Caco-2 (cell line): ENCODE measurements at regions not wholly inside any gene's neighbourhood (a gene's known extent, or its start where the extent isn't known, plus 50 kb on each side); places are given as distances from the start of the nearest gene placed in this dataset.

Source experiments
- BruUV-seq: library from RNA; stranded (reverse); fragments of 400-500 nt; replicated peaks from 2 replicates; lab custom pipeline; 2021; lab: Mats Ljungman, UMichigan
- CTCF ChIA-PET: fragments of 300-600 bp; sonication (Branson Sonifier 250); formaldehyde crosslinking; loops from one replicate; lab custom pipeline; 2022; ENCODE audit warnings: antibody characterized with exemption; lab: Charles Lee
- POLR2A ChIA-PET: fragments of 300-600 bp; sonication (Branson Sonifier 250); formaldehyde crosslinking; loops from one replicate; lab custom pipeline; 2022; ENCODE audit warnings: antibody characterized with exemption; lab: Charles Lee
- DNase-seq, 2 experiments: peaks; one replicate each; pipeline versions ENCODE4 v3.0.0 to v3.0.0-alpha.2; 2020 to 2022
- H3K27me3 ChIP-seq: replicated peaks from 2 replicates; pipeline ENCODE4 v1.6.0; 2011; ENCODE audit warnings: low read length; ENCODE audit not compliant: control insufficient read depth, insufficient read depth
- H3K36me3 ChIP-seq: 2 replicates; pipeline ENCODE4 v1.5.1; 2011; ENCODE audit warnings: low read length; ENCODE audit not compliant: control insufficient read depth, insufficient read depth
- H3K4me1 ChIP-seq: fragments of 250-450 bp; sonication (Bioruptor Pico); 2 replicates; pipeline ENCODE4 v1.5.1; 2020; ENCODE audit warnings: mild to moderate bottlenecking
- H3K4me3 ChIP-seq: 2 replicates; pipeline ENCODE4 v1.5.1; 2011; ENCODE audit warnings: low read depth, mild to moderate bottlenecking, control low read depth, low read length
- H3K9me3 ChIP-seq: fragments of 250-450 bp; sonication (Bioruptor Pico); 2 replicates; pipeline ENCODE4 v1.5.1; 2020; ENCODE audit warnings: mild to moderate bottlenecking, moderate library complexity
- H3K27ac Mint-ChIP-seq: one replicate; pipeline ENCODE4 v1.8.0; 2022; ENCODE audit warnings: mixed read lengths; ENCODE audit not compliant: unreplicated experiment
- H3K27me3 Mint-ChIP-seq: one replicate; pipeline ENCODE4 v1.8.0; 2022; ENCODE audit warnings: mixed read lengths; ENCODE audit not compliant: insufficient read depth, unreplicated experiment
- H3K36me3 Mint-ChIP-seq: one replicate; pipeline ENCODE4 v1.8.0; 2022; ENCODE audit warnings: mild to moderate bottlenecking, mixed read lengths; ENCODE audit not compliant: insufficient read depth, unreplicated experiment
- H3K4me1 Mint-ChIP-seq: one replicate; pipeline ENCODE4 v1.8.0; 2022; ENCODE audit warnings: low read depth, mixed read lengths; ENCODE audit not compliant: unreplicated experiment
- H3K4me3 Mint-ChIP-seq: one replicate; pipeline ENCODE4 v1.8.0; 2022; ENCODE audit warnings: mild to moderate bottlenecking, moderate library complexity, mixed read lengths; ENCODE audit not compliant: unreplicated experiment
- H3K9me3 Mint-ChIP-seq: one replicate; pipeline ENCODE4 v1.8.0; 2022; ENCODE audit warnings: mixed read lengths; ENCODE audit not compliant: unreplicated experiment
- intact Hi-C: fragments of 100-400 bp; cut with micrococcal nuclease; formaldehyde crosslinking; loops from one replicate; pipeline ENCODE4 v1.10.0; 2022; ENCODE audit not compliant: unreplicated experiment
- TF ChIP-seq, protein P1 (sequence below), 2 experiments: fragments of 200-600 bp in 1 of 2; IDR thresholded peaks; 1 replicate in 1 of 2; 2 replicates in 1 of 2; pipeline versions ENCODE4 v1.5.1 to v1.8.0; 2011 to 2022; ENCODE audit warnings: antibody characterized with exemption in 1 of 2, control low read depth in 1 of 2, inconsistent platforms in 1 of 2, low read depth in 1 of 2, low read length in 1 of 2, mild to moderate bottlenecking in 1 of 2, moderate library complexity in 1 of 2; ENCODE audit not compliant: insufficient read depth in 1 of 2, severe bottlenecking in 1 of 2, unreplicated experiment in 1 of 2

DNA sequence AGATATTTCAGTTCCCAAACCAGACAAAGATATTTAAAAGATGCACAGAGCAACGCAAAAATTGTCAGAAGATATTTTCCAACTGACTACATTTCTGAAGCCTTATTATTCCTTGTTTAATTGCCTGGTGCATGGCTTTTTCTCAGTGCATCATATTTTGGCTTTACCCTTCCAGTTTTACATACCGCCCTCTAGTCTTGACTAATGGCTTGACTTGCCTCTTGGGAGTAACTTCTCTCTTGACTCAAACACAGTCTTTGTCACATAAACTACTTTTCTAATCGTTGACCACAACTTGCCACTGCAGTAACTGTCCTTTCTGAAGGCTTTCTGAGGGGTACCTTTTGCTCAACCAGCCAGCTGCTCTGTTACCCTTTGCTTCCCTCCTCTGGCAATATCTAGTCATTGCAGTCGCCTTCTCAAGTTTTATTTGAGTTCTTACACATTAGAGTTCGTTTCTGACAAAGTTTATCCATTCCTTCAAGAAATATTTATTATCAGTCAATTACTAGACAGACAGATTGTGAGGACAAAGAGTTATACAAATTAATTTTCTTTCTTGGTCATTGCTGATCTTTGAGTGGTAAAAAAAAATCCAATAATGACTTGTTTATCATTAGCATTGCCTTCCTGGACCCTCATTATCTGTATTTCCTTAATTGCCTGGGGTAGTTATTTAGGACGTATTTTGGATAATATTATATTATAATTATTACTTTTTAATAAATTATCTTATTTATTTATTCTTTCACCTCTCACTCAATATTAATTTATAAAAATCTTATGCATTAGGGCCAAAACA lies 506.9 kb upstream of the PCDH10 start:
- DNase-seq = peak; percentile 38 to 42
- H3K4me3 Mint-ChIP-seq = no peak overlapping the region
- no peaks in the 10 kb centered on the region for H3K36me3 ChIP-seq
- no peaks in the 10 kb centered on the region for H3K4me1 Mint-ChIP-seq
- intact Hi-C loops = loop anchor here (1.0 to 5.0 kb wide), 3 partner anchors 77 to 1549 kb away; no protein-coding TSS in a partner anchor
- no peaks in the 10 kb centered on the region for H3K36me3 Mint-ChIP-seq
- no peaks in the 10 kb centered on the region for H3K27me3 ChIP-seq
- no peaks in the 10 kb centered on the region for H3K27me3 Mint-ChIP-seq
- H3K27ac Mint-ChIP-seq = no peak overlapping the region
- H3K4me1 ChIP-seq = no peaks in the 10 kb centered on the region
- H3K4me3 ChIP-seq = no peak overlapping the region
- no peaks in the 10 kb centered on the region for H3K9me3 Mint-ChIP-seq
- BruUV-seq = no TSS peak
- ChIA-PET CTCF (no interaction called here), POLR2A (no interaction called here)
- TF ChIP-seq, protein P1, sequence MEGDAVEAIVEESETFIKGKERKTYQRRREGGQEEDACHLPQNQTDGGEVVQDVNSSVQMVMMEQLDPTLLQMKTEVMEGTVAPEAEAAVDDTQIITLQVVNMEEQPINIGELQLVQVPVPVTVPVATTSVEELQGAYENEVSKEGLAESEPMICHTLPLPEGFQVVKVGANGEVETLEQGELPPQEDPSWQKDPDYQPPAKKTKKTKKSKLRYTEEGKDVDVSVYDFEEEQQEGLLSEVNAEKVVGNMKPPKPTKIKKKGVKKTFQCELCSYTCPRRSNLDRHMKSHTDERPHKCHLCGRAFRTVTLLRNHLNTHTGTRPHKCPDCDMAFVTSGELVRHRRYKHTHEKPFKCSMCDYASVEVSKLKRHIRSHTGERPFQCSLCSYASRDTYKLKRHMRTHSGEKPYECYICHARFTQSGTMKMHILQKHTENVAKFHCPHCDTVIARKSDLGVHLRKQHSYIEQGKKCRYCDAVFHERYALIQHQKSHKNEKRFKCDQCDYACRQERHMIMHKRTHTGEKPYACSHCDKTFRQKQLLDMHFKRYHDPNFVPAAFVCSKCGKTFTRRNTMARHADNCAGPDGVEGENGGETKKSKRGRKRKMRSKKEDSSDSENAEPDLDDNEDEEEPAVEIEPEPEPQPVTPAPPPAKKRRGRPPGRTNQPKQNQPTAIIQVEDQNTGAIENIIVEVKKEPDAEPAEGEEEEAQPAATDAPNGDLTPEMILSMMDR (IDR thresholded peaks at IDR 0.05; ENCODE audit: insufficient read depth in 1 of 2, low read depth in 1 of 2, low read length in 1 of 2, severe bottlenecking in 1 of 2, unreplicated experiment in 1 of 2) = peak; percentile 68 to 78
- H3K9me3 ChIP-seq = no peaks in the 10 kb centered on the region

DNA sequence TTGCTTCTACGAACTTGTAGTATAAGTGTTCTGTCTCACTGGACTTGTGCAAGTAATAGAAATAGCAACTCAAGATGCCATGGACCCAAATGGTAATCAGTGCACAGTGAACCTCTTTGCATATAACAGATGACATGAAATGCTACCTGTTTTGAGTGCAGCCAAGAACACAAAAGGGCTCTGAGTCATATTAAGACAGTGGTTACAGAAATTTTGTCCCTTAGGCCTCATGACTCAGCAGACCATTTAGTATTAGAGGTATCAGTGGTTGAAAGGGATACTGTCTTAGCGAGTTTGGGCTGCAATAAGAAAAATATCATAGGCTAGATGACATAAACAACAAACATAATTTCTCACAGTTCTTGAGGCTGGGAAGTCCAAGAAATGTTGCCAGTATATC lies 502.9 kb upstream of the PCDH10 start:
- intact Hi-C loops = no loop called here
- Mint-ChIP-seq H3K4me3 (no peak overlapping the region), H3K27ac (no peak overlapping the region), H3K9me3 (no peaks in the 10 kb centered on the region), H3K27me3 (no peaks in the 10 kb centered on the region), H3K4me1 (no peaks in the 10 kb centered on the region), H3K36me3 (no peaks in the 10 kb centered on the region)
- Histone ChIP-seq H3K36me3 (no peaks in the 10 kb centered on the region), H3K4me1 (no peaks in the 10 kb centered on the region), H3K4me3 (no peak overlapping the region), H3K9me3 (no peaks in the 10 kb centered on the region), H3K27me3 (no peaks in the 10 kb centered on the region)
- TF ChIP-seq, protein P1 (IDR thresholded peaks at IDR 0.05; ENCODE audit: insufficient read depth in 1 of 2, low read depth in 1 of 2, low read length in 1 of 2, severe bottlenecking in 1 of 2, unreplicated experiment in 1 of 2) = no peak
- CTCF ChIA-PET = no interaction called here
- no peak for DNase-seq
- no TSS peak for BruUV-seq
- POLR2A ChIA-PET = no interaction called here

DNA sequence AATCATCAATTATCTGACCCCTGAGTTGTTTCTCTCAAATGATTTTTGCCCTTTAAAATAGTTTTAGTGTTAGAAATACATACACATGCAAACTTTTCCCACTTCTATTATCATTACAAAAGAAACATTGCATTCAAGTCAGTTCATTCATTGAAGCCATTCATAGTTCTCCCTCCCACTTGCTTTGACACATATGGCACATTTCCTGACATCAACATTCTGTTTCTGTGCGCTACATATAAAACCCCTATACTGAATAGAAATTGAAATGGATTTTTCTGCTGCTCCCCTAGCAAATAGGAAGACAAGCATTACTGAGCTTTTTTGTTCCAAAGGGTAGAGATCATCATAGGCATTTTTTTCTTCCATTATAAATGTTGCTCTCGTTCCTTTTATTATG lies 497.9 kb upstream of the PCDH10 start:
- Mint-ChIP-seq H3K27ac (no peak overlapping the region), H3K9me3 (no peaks in the 10 kb centered on the region), H3K4me1 (no peaks in the 10 kb centered on the region), H3K27me3 (no peaks in the 10 kb centered on the region), H3K36me3 (no peaks in the 10 kb centered on the region), H3K4me3 (no peak overlapping the region)
- ChIA-PET CTCF (no interaction called here), POLR2A (no interaction called here)
- H3K27me3 ChIP-seq = no peaks in the 10 kb centered on the region
- H3K36me3 ChIP-seq = no peaks in the 10 kb centered on the region
- H3K4me3 ChIP-seq = no peak overlapping the region
- intact Hi-C loops = no loop called here
- no peak for DNase-seq
- no peaks in the 10 kb centered on the region for H3K4me1 ChIP-seq
- BruUV-seq = no TSS peak
- H3K9me3 ChIP-seq = no peaks in the 10 kb centered on the region
- TF ChIP-seq, protein P1 (IDR thresholded peaks at IDR 0.05; ENCODE audit: insufficient read depth in 1 of 2, low read depth in 1 of 2, low read length in 1 of 2, severe bottlenecking in 1 of 2, unreplicated experiment in 1 of 2) = no peak
